Liver (tissue), 8 donors: ENCODE measurements at regions not wholly inside any gene's neighbourhood (a gene's known extent, or its start where the extent isn't known, plus 50 kb on each side); places are given as distances from the start of the nearest gene placed in this dataset.
A peak's percentile ranks its signal among the peaks of the same experiment; 100 is the strongest.

Experiments used
- DNase-seq: peaks from one replicate; pipeline ENCODE4 v3.0.0-alpha.2; 2017; ENCODE audit warnings: low spot score
- H3K27ac ChIP-seq, 2 donors: one replicate each; pipeline ENCODE4 v1.7.0; 2013; ENCODE audit warnings: inconsistent platforms in 2 of 2, low read length in 2 of 2, control low read depth in 1 of 2, low read depth in 1 of 2, mild to moderate bottlenecking in 1 of 2
- H3K27me3 ChIP-seq, 4 donors: one replicate each; pipeline versions ENCODE4 v1.6.1 to v1.7.0; 2013; ENCODE audit warnings: low read length in 3 of 4, inconsistent platforms in 1 of 4, mild to moderate bottlenecking in 1 of 4, moderate library complexity in 1 of 4; ENCODE audit not compliant: control insufficient read depth in 4 of 4, insufficient read depth in 4 of 4
- H3K36me3 ChIP-seq, 4 donors: one replicate each; pipeline versions ENCODE4 v1.6.1 to v1.7.0; 2013; ENCODE audit warnings: low read length in 3 of 4, mild to moderate bottlenecking in 3 of 4, low read depth in 1 of 4, moderate library complexity in 1 of 4; ENCODE audit not compliant: control insufficient read depth in 4 of 4, insufficient read depth in 3 of 4
- H3K4me1 ChIP-seq, 4 donors: one replicate each; pipeline versions ENCODE4 v1.6.1 to v1.7.0; 2013; ENCODE audit warnings: low read length in 3 of 4, mild to moderate bottlenecking in 3 of 4, moderate library complexity in 1 of 4; ENCODE audit not compliant: control insufficient read depth in 4 of 4, insufficient read depth in 4 of 4
- H3K4me3 ChIP-seq, 3 donors: one replicate each; pipeline versions ENCODE4 v1.6.1 to v1.7.0; 2013; ENCODE audit warnings: low read length in 3 of 3, control low read depth in 1 of 3, low read depth in 1 of 3, mild to moderate bottlenecking in 1 of 3
- H3K9ac ChIP-seq, 2 donors: one replicate each; pipeline ENCODE4 v1.7.0; 2013; ENCODE audit warnings: low read length in 2 of 2, mild to moderate bottlenecking in 2 of 2, moderate library complexity in 2 of 2, control low read depth in 1 of 2, low read depth in 1 of 2
- H3K9me3 ChIP-seq, 4 donors: one replicate each; pipeline versions ENCODE4 v1.6.1 to v1.7.0; 2013; ENCODE audit warnings: low read length in 3 of 4; ENCODE audit not compliant: control insufficient read depth in 4 of 4
- EGR1 ChIP-seq, 2 donors: IDR thresholded peaks; 2 replicates each; pipeline ENCODE4 v1.6.1; 2016 to 2018; ENCODE audit warnings: antibody characterized with exemption in 2 of 2, low read depth in 2 of 2
- FOXA1 ChIP-seq: IDR thresholded peaks from 2 replicates; pipeline ENCODE4 v1.6.1; 2016; ENCODE audit warnings: antibody characterized with exemption
- FOXA2 ChIP-seq: IDR thresholded peaks from 2 replicates; pipeline ENCODE4 v1.6.1; 2016; ENCODE audit warnings: antibody characterized with exemption
- HNF4G ChIP-seq: IDR thresholded peaks from 2 replicates; pipeline ENCODE4 v1.6.1; 2016; ENCODE audit warnings: antibody characterized with exemption
- JUND ChIP-seq, 2 donors: IDR thresholded peaks; 2 replicates each; pipeline ENCODE4 v1.6.1; 2016; ENCODE audit warnings: antibody characterized with exemption in 2 of 2
- RAD21 ChIP-seq, 2 donors: IDR thresholded peaks; 2 replicates each; pipeline ENCODE4 v1.6.1; 2016; ENCODE audit warnings: antibody characterized with exemption in 2 of 2, mild to moderate bottlenecking in 2 of 2
- REST ChIP-seq: IDR thresholded peaks from 2 replicates; pipeline ENCODE4 v1.6.1; 2016; ENCODE audit warnings: antibody characterized with exemption, mild to moderate bottlenecking
- RXRA ChIP-seq, 2 donors: IDR thresholded peaks; 2 replicates each; pipeline ENCODE4 v1.6.1; 2017 to 2018; ENCODE audit warnings: antibody characterized with exemption in 2 of 2, mild to moderate bottlenecking in 1 of 2
- SP1 ChIP-seq: IDR thresholded peaks from 2 replicates; pipeline ENCODE4 v1.6.1; 2018; ENCODE audit warnings: antibody characterized with exemption, mild to moderate bottlenecking
- TAF1 ChIP-seq: conservative IDR thresholded peaks from 2 replicates; pipeline ENCODE4 v1.6.1; 2016; ENCODE audit warnings: antibody characterized with exemption, mild to moderate bottlenecking
- YY1 ChIP-seq: IDR thresholded peaks from 2 replicates; pipeline ENCODE4 v1.6.1; 2016; ENCODE audit warnings: antibody characterized with exemption, mild to moderate bottlenecking
- ZBTB33 ChIP-seq: IDR thresholded peaks from 2 replicates; pipeline ENCODE4 v1.6.1; 2016; ENCODE audit warnings: antibody characterized with exemption
- WGBS: extraction: QIAGEN DNeasy Blood & Tissue Kit; methylation state at CpG from one replicate; pipeline ENCODE4 v1.1.7; 2013; 5-methylcytosine and 5-hydroxymethylcytosine counted together
- TF ChIP-seq, protein P1 (sequence below): fragments of 150-350 bp; IDR thresholded peaks from 2 replicates; pipeline ENCODE4 v1.5.1; 2017; ENCODE audit warnings: improper control_type of control experiment, low read depth, low read length; ENCODE audit not compliant: missing input control
- donor health status: healthy.
- donor health status: healthy.
- donor health status: healthy.
- donor health status: healthy.
- donor health status: healthy.

GRCh38 chr22:48944751-48945620 is 882.7 kb downstream of the BRD1 start:
- 88% methylated on average over 38 of the region's 38 CpGs for WGBS
- Histone ChIP-seq H3K27ac (no peak overlapping the region), H3K9me3 (no peaks in the 10 kb centered on the region), H3K27me3 (no peaks in the 10 kb centered on the region), H3K9ac (no peak overlapping the region), H3K4me3 (no peak overlapping the region), H3K36me3 (no peaks in the 10 kb centered on the region), H3K4me1 (no peaks in the 10 kb centered on the region)
- no peak for TF ChIP-seq RXRA (IDR thresholded peaks at IDR 0.05)
- TF ChIP-seq FOXA1, result no peak
- no peak for TF ChIP-seq SP1
- TF ChIP-seq FOXA2, result no peak
- TF ChIP-seq RAD21 (IDR thresholded peaks at IDR 0.05), result no peak
- TF ChIP-seq JUND (IDR thresholded peaks at IDR 0.05), result no peak
- TF ChIP-seq ZBTB33, result no peak
- peak; percentile 13 for DNase-seq

DNA sequence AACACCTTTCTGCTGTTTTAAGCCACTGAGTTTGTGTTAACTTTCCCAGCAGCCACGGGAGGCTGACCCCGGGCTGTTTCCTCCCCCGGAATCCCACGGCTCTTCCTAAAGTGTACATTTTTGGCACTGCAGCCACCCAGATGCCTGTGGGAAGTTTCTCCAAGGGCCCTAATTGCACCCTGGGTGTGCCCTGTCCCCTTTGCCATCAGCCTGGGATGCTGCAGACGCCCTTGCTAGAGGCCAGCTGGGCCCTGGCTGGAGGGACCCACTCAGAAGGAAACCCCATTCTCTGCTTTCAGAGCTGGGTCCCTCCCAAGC is 883.3 kb downstream of the BRD1 start:
- Histone ChIP-seq H3K4me1 (no peaks in the 10 kb centered on the region), H3K27me3 (no peaks in the 10 kb centered on the region), H3K9ac (no peak overlapping the region), H3K27ac (no peak overlapping the region), H3K4me3 (no peak overlapping the region), H3K9me3 (no peaks in the 10 kb centered on the region), H3K36me3 (no peaks in the 10 kb centered on the region)
- DNase-seq, result peak; percentile 13
- 83% methylated on average over 5 of the region's 5 CpGs for whole genome bisulfite sequencing
- no peak for TF ChIP-seq TAF1
- no peak for TF ChIP-seq HNF4G
- no peak for TF ChIP-seq REST
- no peak for TF ChIP-seq RAD21 (IDR thresholded peaks at IDR 0.05)

DNA sequence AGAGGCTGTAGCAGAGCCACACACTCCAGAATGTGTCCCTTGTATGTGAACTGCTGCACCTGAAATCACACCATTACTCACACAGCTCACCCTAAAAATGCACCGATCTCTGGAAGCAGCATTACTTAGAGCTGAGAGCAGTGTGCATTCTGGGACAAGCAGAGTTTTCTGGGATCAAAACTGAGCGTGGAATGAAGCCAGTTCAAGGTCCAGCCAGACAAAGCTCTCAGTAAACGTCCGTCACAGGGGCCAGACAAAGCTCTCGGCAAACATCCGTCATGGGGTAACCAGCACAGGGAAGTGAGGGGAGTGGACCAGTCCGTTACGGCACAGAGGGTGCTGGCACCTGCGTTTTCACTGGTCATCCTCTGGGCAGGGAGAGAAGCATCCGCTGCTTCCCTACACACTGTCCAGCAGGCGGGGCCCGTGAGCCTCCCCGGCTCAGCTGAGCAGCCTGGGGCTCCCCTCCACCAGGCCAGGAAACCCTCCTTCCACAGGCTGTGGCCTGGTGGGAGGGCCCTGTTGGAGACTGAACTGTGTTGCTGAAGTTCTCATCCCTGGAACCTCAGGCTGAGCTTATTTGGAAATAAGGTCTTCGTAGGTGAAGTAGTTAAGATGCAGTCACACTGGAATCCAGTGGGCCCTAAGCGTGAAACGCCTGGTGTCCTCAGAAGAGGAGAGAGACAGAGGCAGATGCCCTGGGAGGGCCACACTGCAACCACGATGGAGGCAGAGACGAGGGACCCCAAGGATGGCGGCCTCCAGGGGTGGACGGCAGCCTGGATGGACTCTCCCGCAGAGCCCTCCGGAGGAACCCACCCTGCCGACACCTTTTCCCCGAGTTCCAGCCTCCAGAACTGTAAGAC is 883.9 kb downstream of the BRD1 start:
- Histone ChIP-seq H3K27me3 (no peaks in the 10 kb centered on the region), H3K4me1 (no peaks in the 10 kb centered on the region), H3K9me3 (no peaks in the 10 kb centered on the region), H3K36me3 (no peaks in the 10 kb centered on the region), H3K4me3 (no peak overlapping the region), H3K27ac (no peak overlapping the region), H3K9ac (no peak overlapping the region)
- 51% methylated on average over 24 of the region's 24 CpGs for WGBS
- TF ChIP-seq RXRA (IDR thresholded peaks at IDR 0.05), result no peak
- TF ChIP-seq, protein P1, sequence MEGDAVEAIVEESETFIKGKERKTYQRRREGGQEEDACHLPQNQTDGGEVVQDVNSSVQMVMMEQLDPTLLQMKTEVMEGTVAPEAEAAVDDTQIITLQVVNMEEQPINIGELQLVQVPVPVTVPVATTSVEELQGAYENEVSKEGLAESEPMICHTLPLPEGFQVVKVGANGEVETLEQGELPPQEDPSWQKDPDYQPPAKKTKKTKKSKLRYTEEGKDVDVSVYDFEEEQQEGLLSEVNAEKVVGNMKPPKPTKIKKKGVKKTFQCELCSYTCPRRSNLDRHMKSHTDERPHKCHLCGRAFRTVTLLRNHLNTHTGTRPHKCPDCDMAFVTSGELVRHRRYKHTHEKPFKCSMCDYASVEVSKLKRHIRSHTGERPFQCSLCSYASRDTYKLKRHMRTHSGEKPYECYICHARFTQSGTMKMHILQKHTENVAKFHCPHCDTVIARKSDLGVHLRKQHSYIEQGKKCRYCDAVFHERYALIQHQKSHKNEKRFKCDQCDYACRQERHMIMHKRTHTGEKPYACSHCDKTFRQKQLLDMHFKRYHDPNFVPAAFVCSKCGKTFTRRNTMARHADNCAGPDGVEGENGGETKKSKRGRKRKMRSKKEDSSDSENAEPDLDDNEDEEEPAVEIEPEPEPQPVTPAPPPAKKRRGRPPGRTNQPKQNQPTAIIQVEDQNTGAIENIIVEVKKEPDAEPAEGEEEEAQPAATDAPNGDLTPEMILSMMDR, result peak; percentile 27
- TF ChIP-seq YY1, result no peak
- peak; percentile 33 to 62 for TF ChIP-seq RAD21 (IDR thresholded peaks at IDR 0.05)
- no peak for TF ChIP-seq TAF1
- TF ChIP-seq EGR1 (IDR thresholded peaks at IDR 0.05; ENCODE audit: low read depth in 2 of 2), result no peak
- peak; percentile 36 for DNase-seq
